HepG2 (cell line): ENCODE measurements at regions not wholly inside any gene's neighbourhood (a gene's known extent, or its start where the extent isn't known, plus 50 kb on each side); places are given as distances from the start of the nearest gene placed in this dataset.

Experiments used
- ATAC-seq: fragments of 200-7000 bp; cut with Tn5 transposase; 3 replicates; pipeline ENCODE4 v1.9.1; 2020; ENCODE audit warnings: mild to moderate bottlenecking, moderate library complexity
- BruUV-seq: library from RNA; stranded (reverse); fragments of 400-500 nt; replicated peaks from 2 replicates; lab custom pipeline; 2021; lab: Mats Ljungman, UMichigan
- CTCF ChIA-PET: fragments of 300-600 bp; formaldehyde crosslinking; extraction: SDS; loops from one replicate; lab custom pipeline; 2021; ENCODE audit warnings: low total read pairs, inconsistent platforms, low intra/inter-chr PET ratio; lab: Yijun Ruan, JAX
- POLR2A ChIA-PET: fragments of 350-600 bp; sonication (Branson Sonifier 250); formaldehyde crosslinking; loops from one replicate; lab custom pipeline; 2020; ENCODE audit warnings: antibody characterized with exemption, inconsistent platforms; lab: Yijun Ruan, JAX
- DNase-seq: peaks from one replicate; pipeline ENCODE4 v3.0.0-alpha.2; 2015; ENCODE audit warnings: low spot score
- FAIRE-seq: peaks from 3 replicates; lab custom pipeline; 2011; peaks lifted over from hg19 to GRCh38; lab: Jason Lieb, UNC
- H2AFZ ChIP-seq: one replicate; pipeline ENCODE4 v1.6.1; 2011; ENCODE audit warnings: low read length, inconsistent platforms
- H3K27ac ChIP-seq: fragments of 300-600 bp; 3 replicates; pipeline ENCODE4 v1.8.0; 2011; ENCODE audit warnings: mixed run types, mild to moderate bottlenecking, mixed read lengths, low read length, inconsistent platforms; ENCODE audit not compliant: insufficient read depth; ENCODE audit errors: extremely low read length
- H3K27me3 ChIP-seq, 2 experiments: fragments of 200-600 bp in 1 of 2; 2 replicates in 1 of 2; 3 replicates in 1 of 2; pipeline versions ENCODE4 v1.6.0 to v1.8.0; 2011; ENCODE audit warnings: low read length in 2 of 2, mild to moderate bottlenecking in 2 of 2, moderate library complexity in 2 of 2, inconsistent platforms in 1 of 2; ENCODE audit not compliant: insufficient read depth in 2 of 2, control insufficient read depth in 1 of 2
- H3K36me3 ChIP-seq, 2 experiments: fragments of 200-600 bp in 1 of 2; replicated peaks in 1 of 2; 2 replicates in 1 of 2; 3 replicates in 1 of 2; pipeline versions ENCODE4 v1.5.1 to v1.8.0; 2011; ENCODE audit warnings: low read length in 2 of 2, inconsistent platforms in 1 of 2; ENCODE audit not compliant: insufficient read depth in 2 of 2, control insufficient read depth in 1 of 2
- H3K4me1 ChIP-seq: 2 replicates; pipeline ENCODE4 v1.5.1; 2012; ENCODE audit warnings: low read length, inconsistent platforms; ENCODE audit not compliant: insufficient read depth
- H3K4me2 ChIP-seq: 2 replicates; pipeline ENCODE4 v1.6.0; 2011; ENCODE audit warnings: low read depth, low read length, inconsistent platforms
- H3K4me3 ChIP-seq, 3 experiments: fragments of 200-600 bp in 1 of 3; sonication (generic), shearing (Covaris generic) in 1 of 3; replicated peaks in 1 of 3; 2 replicates each; pipeline ENCODE4 v1.5.1; 2011 to 2016; ENCODE audit warnings: low read length in 3 of 3, inconsistent platforms in 2 of 3, low read depth in 2 of 3, mild to moderate bottlenecking in 2 of 3, control low read depth in 1 of 3, mixed read lengths in 1 of 3; ENCODE audit not compliant: insufficient read depth in 1 of 3
- H3K79me2 ChIP-seq: one replicate; pipeline ENCODE4 v1.6.1; 2011; ENCODE audit warnings: low read length, inconsistent platforms; ENCODE audit not compliant: insufficient read depth
- H3K9ac ChIP-seq: 2 replicates; pipeline ENCODE4 v1.6.0; 2011; ENCODE audit warnings: mild to moderate bottlenecking, low read depth, low read length, inconsistent platforms; ENCODE audit not compliant: insufficient read depth
- H3K9me3 ChIP-seq: 2 replicates; pipeline ENCODE4 v1.5.1; 2012; ENCODE audit warnings: mild to moderate bottlenecking, low read length
- H4K20me1 ChIP-seq: 2 replicates; pipeline ENCODE4 v1.6.0; 2011; ENCODE audit warnings: inconsistent platforms, mild to moderate bottlenecking, low read length, moderate library complexity; ENCODE audit not compliant: insufficient read depth
- ETV5 ChIP-seq: IDR thresholded peaks from 2 replicates; pipeline ENCODE4 v1.6.1; 2018; ENCODE audit warnings: missing biosample characterization, missing genetic modification reagents, inconsistent platforms, borderline replicate concordance
- GABPA ChIP-seq, 2 experiments: IDR thresholded peaks; 2 replicates each; pipeline ENCODE4 v1.6.1; 2011 to 2016; ENCODE audit warnings: low read depth in 2 of 2, low read length in 1 of 2, missing biosample characterization in 1 of 2, missing genetic modification characterization in 1 of 2
- HHEX ChIP-seq: IDR thresholded peaks from 2 replicates; pipeline ENCODE4 v1.6.1; 2016; ENCODE audit warnings: control low read depth
- KMT2A ChIP-seq: sonication (generic); formaldehyde crosslinking; IDR thresholded peaks from 2 replicates; pipeline ENCODE4 v1.4.0; 2020; ENCODE audit warnings: missing genetic modification reagents
- MAFK ChIP-seq, 2 experiments: IDR thresholded peaks in 1 of 2; conservative IDR thresholded peaks in 1 of 2; 2 replicates each; pipeline ENCODE4 v1.6.1; 2011; ENCODE audit warnings: improper control_type of control experiment in 2 of 2, low read length in 2 of 2
- MAX ChIP-seq: IDR thresholded peaks from 2 replicates; pipeline ENCODE4 v1.6.1; 2012; ENCODE audit warnings: inconsistent platforms
- PRDM4 ChIP-seq: sonication (generic); formaldehyde crosslinking; IDR thresholded peaks from 2 replicates; pipeline ENCODE4 v1.9.0; 2021; ENCODE audit warnings: missing genetic modification reagents, borderline replicate concordance
- SMC3 ChIP-seq: IDR thresholded peaks from 2 replicates; pipeline ENCODE4 v1.6.1; 2011; ENCODE audit warnings: low read length, improper control_type of control experiment
- TFDP2 ChIP-seq: sonication (generic); formaldehyde crosslinking; IDR thresholded peaks from 2 replicates; pipeline ENCODE4 v1.4.0; 2020; ENCODE audit warnings: missing genetic modification reagents
- TOPORS ChIP-seq: sonication (generic); formaldehyde crosslinking; IDR thresholded peaks from 2 replicates; pipeline ENCODE4 v1.8.0; 2023; ENCODE audit warnings: mild to moderate bottlenecking, missing genetic modification reagents
- ZNF281 ChIP-seq: sonication (generic); formaldehyde crosslinking; IDR thresholded peaks from 2 replicates; pipeline ENCODE4 v1.4.0; 2020; ENCODE audit warnings: missing genetic modification reagents, borderline replicate concordance
- ZNF496 ChIP-seq: sonication (generic); formaldehyde crosslinking; IDR thresholded peaks from 2 replicates; pipeline ENCODE4 v1.8.1; 2023; ENCODE audit warnings: mild to moderate bottlenecking, moderate library complexity, missing genetic modification reagents; ENCODE audit not compliant: insufficient replicate concordance
- ZNF543 ChIP-seq: sonication (generic); formaldehyde crosslinking; IDR thresholded peaks from 2 replicates; pipeline ENCODE4 v1.4.0; 2020; ENCODE audit warnings: mild to moderate bottlenecking, missing genetic modification reagents
- WGBS: methylation state at CpG from one replicate; pipeline ENCODE4 v1.1.6; 2017; ENCODE audit warnings: low lambda C conversion rate; 5-methylcytosine and 5-hydroxymethylcytosine counted together
- in situ Hi-C: cut with HindIII; loops from 2 replicates; pipeline ENCODE4 v1.10.0; 2017; ENCODE audit warnings: low pct_unique_long_range_greater_than_20kb; ENCODE audit not compliant: extremely low pct_ligation_motif_present
- intact Hi-C: fragments of 100-400 bp; cut with micrococcal nuclease; formaldehyde crosslinking; loops from one replicate; pipeline ENCODE4 v1.10.0; 2022; ENCODE audit not compliant: unreplicated experiment

GRCh38 chrX:4253092-4253491 is 539.6 kb upstream of the PRKX start:
- 0% methylated on average over 2 of the region's 2 CpGs for WGBS
- FAIRE-seq = no peak
- intact Hi-C loops = no loop called here
- no peak overlapping the region for H2AFZ ChIP-seq
- BruUV-seq = no TSS peak
- H3K36me3 ChIP-seq = no peaks in the 10 kb centered on the region
- H4K20me1 ChIP-seq = no peaks in the 10 kb centered on the region
- ChIA-PET CTCF (no interaction called here), POLR2A (no interaction called here)
- no peak for DNase-seq
- H3K9me3 ChIP-seq = no peaks in the 10 kb centered on the region
- in situ Hi-C loops = no loop called here
- no peak overlapping the region for H3K4me3 ChIP-seq
- H3K79me2 ChIP-seq = no peaks in the 10 kb centered on the region
- H3K27ac ChIP-seq = no peak overlapping the region
- H3K4me1 ChIP-seq = no peaks in the 10 kb centered on the region
- H3K4me2 ChIP-seq = no peak overlapping the region
- no peak overlapping the region for H3K9ac ChIP-seq
- TF ChIP-seq GABPA (IDR thresholded peaks at IDR 0.05; ENCODE audit: low read depth, low read length) (no peak), GABPA (CRISPR knock-in tag; IDR thresholded peaks at IDR 0.05; ENCODE audit: low read depth) (peak; percentile 26; the same call in 1 of the 2 replicates), KMT2A (CRISPR knock-in tag) (no peak)
- H3K27me3 ChIP-seq = no peaks in the 10 kb centered on the region
- ATAC-seq = no peak

GRCh38 chrX:4249401-4249800 is 536.0 kb upstream of the PRKX start:
- BruUV-seq = no TSS peak
- CTCF ChIA-PET = no interaction called here
- Histone ChIP-seq H3K27me3 (no peaks in the 10 kb centered on the region), H3K4me2 (no peak overlapping the region), H4K20me1 (no peaks in the 10 kb centered on the region), H3K79me2 (no peaks in the 10 kb centered on the region), H3K4me1 (no peaks in the 10 kb centered on the region), H3K9me3 (no peaks in the 10 kb centered on the region), H2AFZ (no peak overlapping the region), H3K27ac (no peak overlapping the region), H3K36me3 (no peaks in the 10 kb centered on the region), H3K4me3 (no peak overlapping the region), H3K9ac (no peak overlapping the region)
- in situ Hi-C loops (no loop called here), intact Hi-C loops (no loop called here)
- POLR2A ChIA-PET = no interaction called here
- ATAC-seq (no peak), DNase-seq (no peak), FAIRE-seq (no peak)
- WGBS = 4% methylated on average over 6 of the region's 8 CpGs
- no peak for TF ChIP-seq MAFK (conservative IDR thresholded peaks at IDR 0.05 in 1 of 2, IDR thresholded peaks at IDR 0.05 in 1 of 2; ENCODE audit: low read length in 2 of 2)
- no peak for TF ChIP-seq TFDP2
- TF ChIP-seq ZNF543 = no peak
- TF ChIP-seq ETV5 (CRISPR knock-in tag) = no peak
- TF ChIP-seq SMC3 = no peak
- TF ChIP-seq HHEX (CRISPR knock-in tag) = no peak
- TF ChIP-seq ZNF281 = no peak
- no peak for TF ChIP-seq ZNF496 (CRISPR knock-in tag)
- TF ChIP-seq TOPORS = no peak
- no peak for TF ChIP-seq PRDM4
- no peak for TF ChIP-seq MAX
